ENCODE measurements at regions not wholly inside any gene's neighbourhood (a gene's known extent, or its start where the extent isn't known, plus 50 kb on each side); places are given as distances from the start of the nearest gene placed in this dataset.

GRCh38 chr2:82395531-82395930 lies 2063.5 kb downstream of the SUCLG1 start:
- no peak for DNase-seq
- no peak overlapping the region for H3K27ac ChIP-seq
- no peaks in the 10 kb centered on the region for H3K36me3 ChIP-seq
- H3K4me3 ChIP-seq = no peak overlapping the region
- H3K4me1 ChIP-seq = no peaks in the 10 kb centered on the region
- H3K27me3 ChIP-seq (ENCODE audit: low read depth) = no peaks in the 10 kb centered on the region
- ATAC-seq = no peak
- no peaks in the 10 kb centered on the region for H3K9me3 ChIP-seq
- no peak for TF ChIP-seq CTCF (IDR thresholded peaks at IDR 0.05)
- intact Hi-C loops (cut with DNase I) = no loop called here

- TF ChIP-seq CTCF (IDR thresholded peaks at IDR 0.05) = no peak
- H3K4me3 ChIP-seq = no peak overlapping the region
- H3K4me1 ChIP-seq = no peaks in the 10 kb centered on the region
- no peak for ATAC-seq
- intact Hi-C loops (cut with DNase I) = no loop called here
- H3K36me3 ChIP-seq = no peaks in the 10 kb centered on the region
- no peaks in the 10 kb centered on the region for H3K9me3 ChIP-seq
- no peaks in the 10 kb centered on the region for H3K27me3 ChIP-seq (ENCODE audit: low read depth)
- no peak for DNase-seq
- no peak overlapping the region for H3K27ac ChIP-seq
Measured at GRCh38 chr2:82391386-82391785, 2067.7 kb downstream of the SUCLG1 start.

DNA sequence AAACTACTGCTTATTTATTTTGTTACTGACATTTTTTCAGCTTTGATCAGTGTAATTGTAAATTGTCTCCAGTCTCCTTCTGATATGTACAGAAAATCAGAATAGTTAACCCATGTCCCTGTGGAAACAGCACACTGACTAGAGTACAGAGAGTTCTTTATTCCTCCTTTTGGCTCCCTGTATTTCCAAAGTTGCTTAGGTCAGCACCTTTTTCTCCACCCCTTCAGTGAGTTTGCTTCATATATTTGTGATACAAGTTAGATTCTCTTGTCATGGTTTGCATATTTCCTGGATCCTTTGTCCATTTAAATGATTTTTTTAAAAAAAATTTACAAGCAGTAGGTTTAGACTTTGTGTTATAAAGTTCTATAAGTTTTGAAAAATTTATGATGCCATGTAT lies 2051.1 kb upstream of the LRRTM1 start:
- DNase-seq = no peak

DNA sequence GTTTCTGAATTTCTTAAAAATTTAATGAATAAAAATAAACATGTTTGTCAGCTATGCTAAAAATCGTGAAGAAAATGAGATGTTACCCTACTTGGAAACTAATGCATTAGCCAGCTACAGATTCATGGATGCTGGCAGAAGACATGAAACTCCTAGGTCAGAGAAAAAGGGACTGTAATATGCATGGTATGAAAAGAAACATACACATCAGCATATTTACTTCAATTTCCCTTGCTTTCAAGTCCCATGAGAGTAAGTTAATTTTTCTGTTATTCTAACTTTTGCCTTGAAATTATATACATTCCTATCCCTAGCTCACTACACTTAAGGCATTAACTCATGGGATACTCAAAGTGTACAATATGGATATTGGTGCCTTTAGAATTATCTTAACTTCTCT lies 2041.4 kb upstream of the LRRTM1 start:
- Histone ChIP-seq H3K9me3 (no peaks in the 10 kb centered on the region), H3K4me3 (no peak overlapping the region), H3K4me1 (no peaks in the 10 kb centered on the region), H3K27me3 (ENCODE audit: low read depth) (no peaks in the 10 kb centered on the region), H3K36me3 (no peaks in the 10 kb centered on the region), H3K27ac (no peak overlapping the region)
- DNase-seq = no peak
- intact Hi-C loops (cut with DNase I) = no loop called here
- no peak for ATAC-seq
- no peak for TF ChIP-seq CTCF (IDR thresholded peaks at IDR 0.05)

More for the DNA sequence above, 2051.1 kb upstream of the LRRTM1 start:
- Histone ChIP-seq H3K27me3 (ENCODE audit: low read depth) (no peaks in the 10 kb centered on the region), H3K4me1 (no peaks in the 10 kb centered on the region), H3K36me3 (no peaks in the 10 kb centered on the region), H3K27ac (no peak overlapping the region), H3K4me3 (no peak overlapping the region), H3K9me3 (no peaks in the 10 kb centered on the region)
- intact Hi-C loops (cut with DNase I) = no loop called here
- no peak for ATAC-seq
- TF ChIP-seq CTCF (IDR thresholded peaks at IDR 0.05) = no peak

DNA sequence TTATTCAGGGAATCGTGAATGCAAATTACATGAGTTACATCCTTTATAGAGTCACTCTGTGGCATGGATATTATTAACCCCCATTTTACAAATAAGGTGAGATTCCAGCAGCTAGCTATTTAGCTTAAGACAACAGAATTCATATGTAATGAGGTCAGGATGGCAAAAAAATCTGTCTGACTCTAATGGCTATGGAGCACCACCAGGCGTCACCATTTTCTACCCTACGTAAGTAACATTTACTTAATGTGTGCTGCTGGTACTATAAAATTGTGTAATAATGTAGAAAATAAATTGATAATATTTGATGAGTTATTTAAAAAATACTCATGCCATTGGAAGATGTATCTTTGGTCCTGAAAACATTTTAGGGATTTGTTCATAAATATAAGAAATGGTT lies 2040.1 kb upstream of the LRRTM1 start:
- H3K27ac ChIP-seq = no peak overlapping the region
- intact Hi-C loops (cut with DNase I) = no loop called here
- H3K4me3 ChIP-seq = no peak overlapping the region
- H3K9me3 ChIP-seq = no peaks in the 10 kb centered on the region
- H3K27me3 ChIP-seq (ENCODE audit: low read depth) = no peaks in the 10 kb centered on the region
- H3K36me3 ChIP-seq = no peaks in the 10 kb centered on the region
- ATAC-seq = no peak
- TF ChIP-seq CTCF (IDR thresholded peaks at IDR 0.05) = no peak
- no peak for DNase-seq
- H3K4me1 ChIP-seq = no peaks in the 10 kb centered on the region

- H3K4me3 ChIP-seq = no peak overlapping the region
- H3K4me1 ChIP-seq = no peaks in the 10 kb centered on the region
- H3K36me3 ChIP-seq = no peaks in the 10 kb centered on the region
- no peak for DNase-seq
- intact Hi-C loops (cut with DNase I) = no loop called here
- TF ChIP-seq CTCF (IDR thresholded peaks at IDR 0.05) = no peak
- no peaks in the 10 kb centered on the region for H3K27me3 ChIP-seq (ENCODE audit: low read depth)
- no peak overlapping the region for H3K27ac ChIP-seq
- H3K9me3 ChIP-seq = no peaks in the 10 kb centered on the region
- ATAC-seq = no peak
Measured at GRCh38 chr2:82342356-82342755, 2037.8 kb upstream of the LRRTM1 start.
